IMR-90 (cell line): ENCODE measurements at regions not wholly inside any gene's neighbourhood (a gene's known extent, or its start where the extent isn't known, plus 50 kb on each side); places are given as distances from the start of the nearest gene placed in this dataset.
"Not testable (repeated sequence)": the region's sequence is repeated elsewhere in the genome, so short reads cannot be mapped to it uniquely, and the experiment has no call there.

Experiments used
- ATAC-seq: fragments of 200-7000 bp; cut with Tn5 transposase; 2 replicates; pipeline ENCODE4 v1.9.1; 2020; ENCODE audit warnings: low read depth, mild to moderate bottlenecking, moderate library complexity
- BruUV-seq: library from RNA; stranded (reverse); fragments of 400-500 nt; replicated peaks from 2 replicates; lab custom pipeline; 2021; lab: Mats Ljungman, UMichigan
- CTCF ChIA-PET: fragments of 300-600 bp; formaldehyde crosslinking; extraction: SDS; loops from one replicate; lab custom pipeline; 2021; ENCODE audit warnings: antibody characterized with exemption; lab: Yijun Ruan, JAX
- POLR2A ChIA-PET: fragments of 300-600 bp; sonication (Branson Sonifier 250); formaldehyde crosslinking; loops from one replicate; lab custom pipeline; 2022; ENCODE audit warnings: antibody characterized with exemption; ENCODE audit not compliant: unreplicated experiment; lab: Charles Lee
- DNase-seq: peaks from one replicate; pipeline ENCODE4 v3.0.0; 2013
- H2AFZ ChIP-seq: replicated peaks from 2 replicates; pipeline ENCODE3; 2013; ENCODE audit warnings: low read length, mild to moderate bottlenecking; ENCODE audit not compliant: poor library complexity
- H2AK5ac ChIP-seq: 2 replicates; pipeline ENCODE4 v1.6.1; 2013; ENCODE audit warnings: low read depth, low read length, inconsistent platforms
- H2AK9ac ChIP-seq: replicated peaks from 2 replicates; pipeline ENCODE3; 2013; ENCODE audit warnings: mild to moderate bottlenecking, low read depth, low read length, moderate library complexity; ENCODE audit not compliant: poor library complexity
- H2BK120ac ChIP-seq: 2 replicates; pipeline ENCODE4 v1.6.1; 2013; ENCODE audit warnings: low read depth, low read length, inconsistent platforms
- H2BK15ac ChIP-seq: 3 replicates; pipeline ENCODE4 v1.6.1; 2013; ENCODE audit warnings: low read depth, low read length, inconsistent platforms
- H2BK20ac ChIP-seq: 2 replicates; pipeline ENCODE4 v1.6.1; 2013; ENCODE audit warnings: low read depth, mild to moderate bottlenecking, inconsistent platforms, low read length, moderate library complexity
- H2BK5ac ChIP-seq: 2 replicates; pipeline ENCODE4 v1.6.1; 2013; ENCODE audit warnings: mild to moderate bottlenecking, low read depth, low read length, inconsistent platforms; ENCODE audit not compliant: poor library complexity, severe bottlenecking
- H3K14ac ChIP-seq: replicated peaks from 2 replicates; pipeline ENCODE4 v1.6.1; 2013; ENCODE audit warnings: low read depth, low read length, inconsistent platforms
- H3K18ac ChIP-seq: 2 replicates; pipeline ENCODE4 v1.6.1; 2013; ENCODE audit warnings: low read depth, low read length, control low read depth
- H3K23ac ChIP-seq: 2 replicates; pipeline ENCODE4 v1.6.1; 2013; ENCODE audit warnings: low read depth, low read length, inconsistent platforms
- H3K27ac ChIP-seq: 2 replicates; pipeline ENCODE4 v1.5.1; 2013; ENCODE audit warnings: mild to moderate bottlenecking, control low read depth, low read length; ENCODE audit not compliant: insufficient read depth
- H3K27me3 ChIP-seq: 2 replicates; pipeline ENCODE4 v1.6.1; 2013; ENCODE audit warnings: low read length; ENCODE audit not compliant: control insufficient read depth, insufficient read depth
- H3K36me3 ChIP-seq: 2 replicates; pipeline ENCODE4 v1.6.1; 2013; ENCODE audit warnings: low read length, mixed read lengths; ENCODE audit not compliant: control insufficient read depth, insufficient read depth
- H3K4ac ChIP-seq: 2 replicates; pipeline ENCODE4 v1.6.1; 2013; ENCODE audit warnings: low read depth, low read length, inconsistent platforms
- H3K4me1 ChIP-seq: 2 replicates; pipeline ENCODE4 v1.6.1; 2013; ENCODE audit warnings: low read length, mixed read lengths; ENCODE audit not compliant: control insufficient read depth, insufficient read depth
- H3K4me2 ChIP-seq: 2 replicates; pipeline ENCODE4 v1.6.1; 2013; ENCODE audit warnings: low read depth, mild to moderate bottlenecking, control low read depth, low read length, moderate library complexity
- H3K4me3 ChIP-seq: 2 replicates; pipeline ENCODE4 v1.5.1; 2013; ENCODE audit warnings: low read depth, mild to moderate bottlenecking, control low read depth, low read length, moderate library complexity; ENCODE audit not compliant: insufficient read depth
- H3K56ac ChIP-seq: 2 replicates; pipeline ENCODE4 v1.6.1; 2013; ENCODE audit warnings: low read length, inconsistent platforms; ENCODE audit not compliant: insufficient read depth; ENCODE audit errors: extremely low read depth
- H3K79me1 ChIP-seq, 2 experiments: 2 replicates each; pipeline ENCODE4 v1.6.1; 2013; ENCODE audit warnings: low read length in 2 of 2, inconsistent platforms in 1 of 2, low read depth in 1 of 2
- H3K9ac ChIP-seq: 2 replicates; pipeline ENCODE4 v1.6.1; 2013; ENCODE audit warnings: low read depth, low read length, control low read depth
- H3K9me1 ChIP-seq: 2 replicates; pipeline ENCODE4 v1.6.1; 2013; ENCODE audit warnings: low read length, inconsistent platforms; ENCODE audit not compliant: insufficient read depth
- H3K9me3 ChIP-seq: 2 replicates; pipeline ENCODE4 v1.6.1; 2013; ENCODE audit warnings: low read length; ENCODE audit not compliant: control insufficient read depth, insufficient read depth
- H4K20me1 ChIP-seq: 2 replicates; pipeline ENCODE4 v1.6.1; 2013; ENCODE audit warnings: low read length, inconsistent platforms; ENCODE audit not compliant: insufficient read depth
- H4K5ac ChIP-seq: 2 replicates; pipeline ENCODE4 v1.6.1; 2013; ENCODE audit warnings: mild to moderate bottlenecking, low read depth, low read length, control low read depth
- H4K8ac ChIP-seq, 2 experiments: 2 replicates each; pipeline ENCODE4 v1.6.1; 2013; ENCODE audit warnings: low read depth in 2 of 2, low read length in 2 of 2, control low read depth in 1 of 2, inconsistent platforms in 1 of 2
- H4K91ac ChIP-seq: 2 replicates; pipeline ENCODE4 v1.6.1; 2013; ENCODE audit warnings: low read depth, low read length, inconsistent platforms; ENCODE audit not compliant: insufficient read depth
- WGBS, 2 experiments: methylation state at CpG; one replicate each; pipeline versions ENCODE4 v1.1.5 to v1.1.7; 2013; ENCODE audit warnings: missing lambda C conversion rate in 2 of 2; ENCODE audit not compliant: insufficient read length in 1 of 2; ENCODE audit errors: extremely low coverage in 2 of 2; 5-methylcytosine and 5-hydroxymethylcytosine counted together
- dilution Hi-C: fragments of 300-500 bp; cut with HindIII; formaldehyde crosslinking; loops from one replicate; pipeline ENCODE4 v1.14.3; 2018; ENCODE audit warnings: low sequenced_read_pairs; ENCODE audit not compliant: unreplicated experiment
- in situ Hi-C: fragments of 300-500 bp; cut with MboI; formaldehyde crosslinking; loops from 3 replicates; pipeline ENCODE4 v1.14.3; 2019; ENCODE audit warnings: low sequenced_read_pairs, inconsistent platforms, mixed read lengths
- intact Hi-C: fragments of 100-400 bp; cut with micrococcal nuclease; formaldehyde crosslinking; loops from 2 replicates; pipeline ENCODE4 v1.10.0; 2022

- dilution Hi-C loops, H2BK120ac ChIP-seq, ATAC-seq: not testable (repeated sequence)
Observed at GRCh38 chr9:115347776-115348175, 229.8 kb upstream of the TNC start.

GRCh38 chr9:115348936-115349335, 231.0 kb upstream of the TNC start:
- H3K56ac ChIP-seq, BruUV-seq, POLR2A ChIA-PET, H3K27me3 ChIP-seq, H3K14ac ChIP-seq, ATAC-seq, H3K9me1 ChIP-seq, H4K8ac ChIP-seq, H3K9ac ChIP-seq, in situ Hi-C loops, dilution Hi-C loops, H4K20me1 ChIP-seq, H3K9me3 ChIP-seq, intact Hi-C loops, H3K4me3 ChIP-seq, H3K23ac ChIP-seq, H2AFZ ChIP-seq, CTCF ChIA-PET, H3K79me1 ChIP-seq, H3K4me1 ChIP-seq, H3K36me3 ChIP-seq, H2AK9ac ChIP-seq: not testable (repeated sequence)
- whole genome bisulfite sequencing, 2 experiments: no CpG with 5 or more reads among the region's 3 CpGs
- Histone ChIP-seq H2BK20ac (peak overlapping the region; percentile 76), H4K91ac (peak overlapping the region; percentile 41), H3K27ac (peak overlapping the region; percentile 13; the same call in 1 of the 2 replicates), H3K4me2 (peak overlapping the region; percentile 56), H3K4ac (peak overlapping the region; percentile 31; the same call in 1 of the 2 replicates), H2BK5ac (peak overlapping the region; percentile 51), H4K5ac (peak overlapping the region; percentile 64), H2BK15ac (0 out of 3 replicates have a peak overlapping the region, but pooled peaks have one; percentile 45), H2BK120ac (peak overlapping the region; percentile 74), H2AK5ac (0 out of 2 replicates have a peak overlapping the region, but pooled peaks have one; percentile 16), H3K18ac (peak overlapping the region; percentile 76)
- peak; percentile 15 for DNase-seq

More at GRCh38 chr9:115347776-115348175, 229.8 kb upstream of the TNC start:
- DNase-seq, H2BK15ac ChIP-seq, H4K8ac ChIP-seq, H3K9ac ChIP-seq, H3K4me3 ChIP-seq, CTCF ChIA-PET, intact Hi-C loops, H3K4ac ChIP-seq, H4K20me1 ChIP-seq, H3K4me1 ChIP-seq, H3K27me3 ChIP-seq, H3K14ac ChIP-seq, H3K9me1 ChIP-seq, H2AK5ac ChIP-seq, BruUV-seq, H3K36me3 ChIP-seq, H3K23ac ChIP-seq, H3K4me2 ChIP-seq, H3K79me1 ChIP-seq, H2BK5ac ChIP-seq, H4K5ac ChIP-seq, H3K9me3 ChIP-seq, H3K56ac ChIP-seq, H2BK20ac ChIP-seq, H3K27ac ChIP-seq, H3K18ac ChIP-seq, H4K91ac ChIP-seq, H2AK9ac ChIP-seq, H2AFZ ChIP-seq, in situ Hi-C loops: not testable (repeated sequence)
- WGBS, 2 experiments: 100% methylated on average over 1 of the region's 2 CpGs; no CpG with 5 or more reads in 1 of the 2 experiments
- POLR2A ChIA-PET: interaction anchor here (0.5 kb wide), 1 partner anchor 21 kb away, joined by 5 read pairs; no protein-coding TSS in a partner anchor
